NCI-H1092 treated with DMSO at 0.1 percent for 48 hours (cell line): ENCODE measurements at regions not wholly inside any gene's neighbourhood (a gene's known extent, or its start where the extent isn't known, plus 50 kb on each side); places are given as distances from the start of the nearest gene placed in this dataset.

Source experiments
- DNase-seq: peaks from one replicate; lab custom pipeline; 2025; lab: John Stamatoyannopoulos, UW

DNA sequence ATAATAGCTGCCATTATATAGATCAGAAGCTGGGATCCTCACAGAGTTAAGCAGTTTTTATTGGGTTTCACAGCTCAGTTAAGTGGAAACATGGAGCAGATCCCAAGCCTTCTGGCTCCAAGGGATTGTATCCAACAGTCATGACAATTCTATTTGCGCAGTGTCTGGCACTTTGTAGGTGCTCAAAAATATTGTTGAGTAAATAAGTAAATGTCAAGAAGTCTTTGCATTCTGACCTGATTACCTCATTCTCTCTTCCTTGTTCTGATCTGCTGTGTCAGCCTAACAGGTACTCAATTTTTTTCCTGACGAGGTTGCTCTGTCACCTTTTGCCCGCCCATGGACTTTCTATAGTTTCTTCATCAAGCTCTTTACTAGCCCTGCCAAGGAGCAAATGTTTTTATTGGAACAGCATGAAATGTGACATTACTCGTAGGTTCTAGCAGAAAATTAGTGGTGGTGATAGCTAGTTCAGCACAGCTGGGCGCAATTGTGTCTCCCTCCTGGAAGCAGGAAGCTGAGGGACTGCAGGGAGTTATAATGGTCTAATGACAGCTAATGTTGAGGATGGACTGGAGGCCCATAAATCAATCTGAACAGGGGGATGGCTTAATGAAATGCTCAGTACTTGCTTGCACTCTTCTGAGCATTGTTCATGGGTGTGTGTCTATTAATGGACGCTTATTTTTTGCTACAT lies 680.2 kb downstream of the CCSER2 start:
- peak; percentile 17 for DNase-seq

DNA sequence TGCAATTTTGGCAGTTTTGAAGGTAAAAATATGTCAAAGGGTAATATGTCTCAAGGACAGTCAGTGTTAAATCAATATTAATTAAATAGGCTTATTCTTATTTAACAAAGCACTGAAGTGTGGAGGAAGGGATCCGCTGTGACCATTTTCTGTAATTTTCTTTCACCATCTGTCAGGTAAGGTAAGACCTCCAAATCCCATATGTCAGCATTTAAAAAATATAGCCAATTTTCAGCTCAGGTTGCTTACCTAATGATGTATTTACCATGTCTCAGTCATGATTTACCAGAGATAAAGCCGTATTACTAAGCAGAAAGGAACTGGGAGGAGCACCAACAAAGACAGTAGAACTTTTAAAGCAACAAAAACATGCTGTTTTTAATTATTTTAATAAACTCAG lies 683.9 kb downstream of the CCSER2 start:
- peak; percentile 16 for DNase-seq

DNA sequence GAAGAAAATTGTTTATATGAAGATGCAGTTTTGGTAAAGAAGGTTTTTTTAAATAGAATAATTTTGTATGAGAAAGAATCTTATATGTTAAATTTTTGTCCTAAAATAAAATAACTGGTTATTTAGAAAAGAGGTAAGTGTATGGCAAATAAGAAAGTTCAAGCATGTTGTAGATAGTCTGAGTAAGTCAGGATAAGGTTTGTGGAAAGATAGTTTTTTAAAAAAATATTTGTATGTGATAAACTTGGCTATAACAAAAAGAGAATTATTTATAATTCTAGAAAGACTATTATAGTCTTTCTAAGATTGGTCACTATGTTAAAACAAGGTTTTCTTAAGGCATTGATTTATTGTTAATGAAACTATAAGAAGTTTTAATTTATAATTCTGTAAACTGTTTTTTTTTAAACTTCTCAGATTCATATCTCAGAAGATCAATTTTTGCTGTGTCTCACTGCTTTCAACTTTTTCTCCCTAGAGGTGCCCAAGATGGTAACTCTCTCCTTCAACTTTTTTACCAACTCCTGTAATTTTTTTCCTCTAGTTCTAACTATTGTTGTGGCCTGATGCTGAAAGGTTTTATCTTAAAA lies 698.6 kb downstream of the CCSER2 start:
- no peak for DNase-seq

DNA sequence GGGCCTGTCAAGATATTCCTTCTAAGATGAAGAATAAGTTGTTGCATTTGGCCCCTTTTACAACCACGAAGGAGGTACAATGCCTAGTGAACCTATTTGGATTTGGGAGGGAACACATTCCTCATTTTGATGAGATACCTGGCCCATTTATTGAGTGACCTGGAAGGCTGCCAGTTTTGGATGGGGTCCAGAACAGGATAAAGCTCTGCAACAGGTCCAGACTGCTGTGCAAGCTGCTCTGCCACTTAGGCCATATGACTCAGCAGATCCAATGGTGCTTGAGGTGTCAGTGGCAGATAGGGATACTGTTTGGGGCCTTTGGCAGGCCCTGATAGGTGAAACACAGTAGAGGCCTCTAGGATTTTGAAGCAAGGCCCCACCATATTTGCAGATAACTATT lies 704.6 kb downstream of the CCSER2 start:
- no peak for DNase-seq

DNA sequence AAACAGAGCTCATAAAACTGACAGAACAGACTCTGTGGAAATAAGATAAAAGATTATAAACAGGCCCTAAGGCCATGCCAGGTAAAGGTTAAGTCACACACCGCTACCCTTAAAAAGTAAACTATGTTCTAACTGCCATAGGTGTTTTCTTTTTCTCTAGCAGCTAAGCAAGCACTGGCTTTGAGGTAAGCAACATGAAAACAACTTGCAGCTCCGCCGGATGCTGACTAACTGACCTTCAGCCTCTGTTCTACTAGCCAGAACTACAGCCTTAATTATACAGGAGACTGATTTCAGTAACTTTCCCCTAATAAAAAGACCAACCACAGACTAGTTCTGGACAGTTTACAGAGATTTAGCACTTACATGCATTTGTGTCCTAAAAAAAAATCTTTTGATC lies 708.3 kb downstream of the CCSER2 start:
- no peak for DNase-seq

DNA sequence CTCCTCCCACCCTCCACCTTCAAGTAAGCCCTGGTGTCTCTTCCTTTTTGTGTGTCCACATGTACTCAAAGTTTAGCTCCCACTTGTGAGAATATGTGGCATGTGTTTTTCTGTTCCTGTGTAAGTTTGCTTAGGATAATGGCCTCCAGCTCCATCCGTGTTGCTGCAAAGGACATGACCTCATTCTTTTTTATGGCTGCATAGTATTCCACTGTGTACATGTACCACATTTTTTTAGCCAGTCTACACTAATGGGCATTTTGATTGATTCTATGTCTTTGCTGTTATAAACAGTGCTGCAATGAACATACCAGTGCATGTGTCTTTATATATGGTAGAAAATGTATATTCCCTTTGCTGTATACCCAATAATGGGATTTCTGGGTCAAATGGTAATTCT lies 710.9 kb downstream of the CCSER2 start:
- no peak for DNase-seq

DNA sequence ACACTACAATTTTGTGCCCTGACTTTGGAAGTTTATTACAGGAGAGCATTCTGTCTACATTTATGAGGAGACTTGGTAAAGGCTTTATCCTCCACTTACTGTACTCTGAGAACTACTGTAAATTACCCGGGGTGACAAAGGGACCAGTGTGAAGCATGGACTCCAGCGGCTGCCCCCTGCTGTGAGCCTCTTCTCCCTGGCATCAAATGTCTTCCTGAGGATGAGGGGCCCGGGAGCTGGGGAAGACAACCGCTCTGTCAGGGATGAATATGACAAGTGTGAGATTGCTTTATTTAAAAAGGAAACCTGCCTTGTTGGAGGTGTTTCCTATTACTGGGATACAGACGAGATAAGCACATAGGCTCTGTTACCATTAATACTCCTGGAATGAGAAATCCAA lies 714.8 kb downstream of the CCSER2 start:
- peak; percentile 21 for DNase-seq

DNA sequence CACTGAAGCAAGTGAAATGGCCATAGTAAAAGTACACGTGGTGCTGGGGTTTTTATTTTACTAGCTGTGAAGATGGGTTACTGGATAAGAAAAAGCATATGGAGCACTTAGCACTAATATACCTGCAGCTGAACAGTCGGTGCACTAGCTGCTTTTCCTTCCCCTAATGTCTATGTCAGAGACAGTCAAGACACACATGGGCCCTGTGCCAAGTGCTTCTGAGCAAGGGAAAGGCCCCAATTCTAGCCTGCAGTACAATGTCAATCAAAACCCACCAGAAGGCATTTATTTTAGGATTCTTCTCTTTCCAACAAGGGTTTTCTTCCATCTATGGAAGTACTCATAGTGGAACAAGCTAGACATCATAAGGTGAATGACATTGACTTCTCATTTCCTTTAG lies 716.7 kb downstream of the CCSER2 start:
- no peak for DNase-seq

DNA sequence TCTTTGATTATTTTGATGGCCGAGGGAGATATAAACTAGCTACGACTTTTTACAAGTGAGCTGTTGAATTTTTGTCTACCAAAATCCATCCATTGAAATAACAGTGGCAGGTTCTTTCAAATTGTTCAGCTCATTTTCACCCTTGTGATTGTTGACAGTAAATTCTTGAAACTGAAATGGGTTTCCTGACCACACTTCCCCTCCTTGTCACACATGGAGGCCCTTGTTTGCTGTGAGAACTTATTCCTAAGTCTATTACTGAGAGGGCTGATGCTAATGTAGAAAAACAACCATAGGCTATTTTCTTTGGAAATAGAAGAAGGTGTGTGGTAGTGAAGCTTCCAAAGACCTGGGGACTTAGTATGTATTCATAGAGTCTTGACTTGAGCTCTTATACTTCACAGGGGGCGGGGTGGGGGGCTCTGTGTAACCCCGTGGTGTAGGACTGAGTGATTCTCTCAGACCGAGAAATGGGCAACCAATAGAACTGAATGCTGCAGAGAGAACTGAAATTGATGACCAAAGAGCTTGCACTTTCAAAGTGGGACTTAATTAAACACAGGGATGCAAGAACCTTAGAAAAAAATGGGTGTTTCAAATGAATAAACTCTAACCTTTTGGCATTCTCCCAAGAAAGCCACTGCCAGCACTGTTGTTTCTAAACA lies 718.9 kb downstream of the CCSER2 start:
- no peak for DNase-seq

DNA sequence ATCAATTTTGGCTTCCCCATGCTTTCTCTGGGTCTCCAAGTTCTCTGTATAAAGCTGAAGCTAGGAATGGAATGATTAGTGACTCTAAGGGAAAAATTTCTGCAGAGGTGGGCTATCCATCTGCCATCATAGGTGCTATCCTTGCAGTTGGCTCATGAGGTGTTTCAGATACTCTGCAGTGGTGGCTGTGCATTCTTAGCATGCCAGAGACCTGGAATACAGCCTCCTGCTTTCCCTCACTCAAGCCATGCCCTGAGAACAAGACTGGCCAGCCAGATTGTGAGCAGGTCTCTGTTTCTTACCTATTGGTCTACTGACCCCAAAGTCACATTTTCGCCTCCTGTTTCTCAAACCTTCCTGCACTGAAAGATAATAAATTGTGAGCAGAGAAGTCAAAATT lies 719.6 kb downstream of the CCSER2 start:
- DNase-seq, result no peak

DNA sequence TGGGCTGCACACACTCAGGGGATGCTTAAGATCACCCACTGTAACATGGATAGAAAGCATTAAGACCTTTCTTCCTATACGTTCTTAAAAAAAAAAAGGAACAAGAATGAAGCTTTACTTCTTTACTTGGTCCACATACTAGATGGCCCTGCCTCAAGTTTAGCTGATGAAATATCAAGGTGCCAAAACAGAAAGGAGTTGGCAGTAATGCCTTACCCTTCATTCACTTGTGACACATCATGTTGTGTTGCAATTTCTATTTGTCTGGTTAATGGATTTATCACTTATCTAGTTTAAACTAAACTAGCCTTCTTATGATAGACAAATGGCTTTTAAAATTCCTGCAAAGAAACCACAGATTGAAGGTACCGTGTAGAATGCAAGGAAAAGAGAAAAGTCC lies 720.3 kb downstream of the CCSER2 start:
- DNase-seq, result no peak

DNA sequence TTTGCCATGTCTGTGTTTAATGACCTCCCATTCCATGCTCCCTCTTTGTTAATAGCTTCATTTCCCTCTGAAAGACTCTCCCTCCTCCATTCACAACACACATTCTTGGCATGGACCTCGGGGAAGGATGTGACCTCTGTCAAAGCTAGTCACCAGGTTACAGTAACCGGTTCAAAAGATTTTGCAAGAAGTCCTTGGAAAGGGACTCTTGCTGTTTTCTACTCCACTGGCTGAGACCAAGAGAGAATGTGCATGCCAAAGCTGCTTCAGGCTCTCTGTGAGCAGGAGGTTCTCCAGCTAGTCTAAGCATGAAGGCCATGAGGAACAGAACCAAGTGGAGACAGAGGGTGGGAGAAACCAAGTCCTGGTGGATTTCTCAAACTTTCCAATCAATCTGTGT lies 732.6 kb downstream of the CCSER2 start:
- no peak for DNase-seq

DNA sequence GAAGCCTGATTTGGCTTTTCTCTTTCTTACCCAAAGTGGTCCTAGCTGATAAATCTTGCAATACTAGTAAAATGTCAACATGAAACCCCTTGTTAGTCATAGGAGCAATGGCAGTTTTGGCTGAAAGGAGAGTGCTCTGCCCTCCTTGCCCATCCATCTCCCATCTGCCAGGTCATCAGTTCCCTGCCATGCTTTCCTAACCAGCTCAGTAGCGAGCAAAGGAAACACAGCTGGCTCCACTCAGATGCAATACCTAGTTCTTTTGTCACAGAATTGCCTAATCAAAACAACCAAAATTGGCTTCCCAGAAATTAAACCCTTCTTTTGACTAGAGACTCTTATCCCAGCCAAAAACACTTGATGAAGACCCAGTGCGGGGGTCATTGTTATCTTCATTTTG lies 733.0 kb downstream of the CCSER2 start:
- DNase-seq, result no peak

DNA sequence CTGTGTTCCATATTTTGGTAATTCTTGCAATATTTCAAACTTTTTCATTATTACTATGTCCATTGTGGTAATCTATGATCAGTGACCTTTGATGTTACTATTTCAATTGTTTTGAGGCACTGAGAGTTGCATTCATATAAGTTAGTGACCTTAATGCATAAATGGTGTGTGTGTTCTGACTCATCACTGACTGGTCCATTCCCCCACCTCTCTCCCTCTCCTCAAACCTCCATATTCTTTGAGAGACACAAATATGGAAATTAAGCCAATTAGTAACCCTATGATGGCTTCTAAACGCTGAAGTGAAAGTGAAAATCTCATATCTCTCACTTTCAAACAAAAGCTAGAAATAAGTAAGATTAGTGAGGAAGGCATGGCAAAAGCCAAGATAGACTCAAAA lies 739.6 kb downstream of the CCSER2 start:
- DNase-seq, result no peak

DNA sequence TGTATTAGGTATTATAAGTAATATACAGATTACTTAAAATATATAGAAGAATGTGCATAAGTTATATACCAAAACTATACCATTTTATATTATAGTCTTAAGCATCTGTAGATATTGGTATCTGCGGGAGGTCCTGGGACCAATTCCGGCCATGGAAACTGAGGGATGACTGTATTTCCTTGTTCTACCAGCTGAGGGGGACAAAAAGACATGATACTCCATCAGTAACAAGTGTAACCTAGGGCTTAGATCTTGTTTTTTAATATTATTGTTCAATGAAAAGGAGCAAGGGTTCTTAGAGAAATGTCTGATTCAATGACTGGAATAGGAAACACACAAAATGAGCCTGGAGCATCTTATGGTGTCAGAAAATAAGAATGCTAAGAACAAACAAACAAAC lies 752.5 kb downstream of the CCSER2 start:
- no peak for DNase-seq

DNA sequence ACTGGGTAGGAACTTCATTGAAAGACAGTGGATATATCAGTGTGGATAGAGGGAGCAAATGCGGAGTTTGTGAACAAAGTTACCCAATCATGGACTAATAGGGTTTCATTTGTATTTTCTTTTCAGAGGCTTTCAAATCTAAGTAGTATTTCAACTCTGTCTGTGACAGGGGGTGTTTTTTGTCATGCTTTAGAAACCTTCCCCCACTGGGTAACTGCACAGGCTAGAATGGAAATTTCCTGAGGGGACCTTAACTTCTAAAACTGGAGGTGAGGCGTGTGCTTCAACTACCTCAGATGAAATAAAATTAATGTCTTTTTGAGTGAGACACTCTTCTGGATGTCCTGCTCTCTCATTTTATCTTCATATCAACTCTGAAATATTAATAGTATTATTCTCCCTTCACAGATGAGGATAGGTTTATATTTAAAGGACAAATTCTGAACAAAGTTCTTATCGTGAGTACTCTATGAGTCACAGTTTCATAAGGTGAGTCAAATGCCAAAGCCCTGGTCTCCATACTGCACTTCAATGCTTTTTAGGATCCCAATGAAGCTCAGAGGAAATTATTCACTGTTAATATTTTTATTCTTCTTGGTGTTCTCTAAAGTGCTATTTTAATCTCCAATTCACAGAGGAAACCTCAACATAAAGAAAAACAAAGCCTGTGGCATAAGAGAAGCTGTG lies 770.6 kb downstream of the CCSER2 start:
- no peak for DNase-seq

DNA sequence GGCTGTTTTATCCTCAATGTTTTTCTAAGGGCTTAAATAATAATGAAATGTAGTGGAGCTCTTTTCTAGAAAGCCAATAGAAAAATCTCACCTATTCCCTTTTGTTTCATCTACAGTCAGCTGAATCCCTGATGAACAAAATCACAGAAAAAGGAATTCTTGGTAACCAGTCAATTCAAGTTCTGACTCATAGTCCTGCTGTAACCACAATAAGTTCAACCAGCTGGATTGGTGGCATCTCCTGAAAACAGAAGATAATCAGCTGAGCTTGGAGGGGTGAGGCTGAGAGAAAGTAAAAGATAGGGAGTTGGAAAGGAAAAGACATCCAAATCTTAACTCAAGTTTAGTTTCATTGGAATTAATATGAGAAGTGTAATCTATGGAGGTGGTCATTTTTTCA lies 772.1 kb downstream of the CCSER2 start:
- no peak for DNase-seq

DNA sequence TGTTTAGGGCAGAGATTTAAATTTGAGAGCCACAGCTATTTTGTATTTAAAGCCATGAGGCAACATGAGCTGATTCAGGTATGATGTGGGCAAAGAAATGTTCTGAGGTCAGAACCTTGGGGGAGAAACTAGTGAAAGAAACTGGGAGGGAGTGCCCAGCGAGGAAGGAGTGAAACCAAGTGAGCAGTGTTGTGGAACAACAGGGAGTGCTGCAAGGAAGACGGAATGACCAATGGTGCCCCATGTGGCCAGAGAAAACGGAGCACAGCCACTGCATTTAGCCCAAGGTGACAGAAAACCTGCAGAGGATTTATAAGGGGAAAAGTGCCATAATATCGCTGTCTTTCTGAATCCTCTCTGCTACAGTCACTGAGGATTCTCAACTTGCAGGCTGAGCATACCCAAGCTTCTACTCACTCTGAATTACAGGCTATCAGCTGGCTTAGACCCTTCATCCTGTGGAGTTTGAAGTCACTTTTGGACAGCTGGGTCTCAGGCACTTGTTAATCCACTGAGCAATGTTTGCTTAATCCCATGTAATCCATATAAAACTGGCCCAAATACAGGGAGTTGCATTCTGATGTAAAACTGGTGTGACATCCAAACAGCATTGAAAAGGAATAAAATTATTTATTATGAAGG lies 777.3 kb downstream of the CCSER2 start:
- DNase-seq, result no peak

DNA sequence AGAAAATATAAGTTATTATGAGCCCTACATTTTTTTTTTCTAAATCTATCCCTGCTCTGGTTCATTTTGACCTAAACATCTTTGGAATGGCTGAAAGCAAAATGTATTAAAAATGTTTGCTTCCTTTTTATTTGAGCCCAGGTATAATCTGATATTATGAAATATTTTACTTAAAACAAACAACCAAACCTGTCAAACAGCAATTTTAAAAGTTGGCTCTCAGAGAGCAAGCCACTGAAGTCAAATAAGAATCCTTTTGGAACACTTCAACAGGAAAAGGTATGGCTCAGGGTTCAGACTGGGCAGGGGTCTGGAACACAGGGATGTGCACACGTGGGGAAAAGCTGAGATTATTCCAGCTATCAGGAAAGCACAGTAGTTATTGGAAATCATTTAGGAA lies 782.9 kb downstream of the CCSER2 start:
- no peak for DNase-seq

DNA sequence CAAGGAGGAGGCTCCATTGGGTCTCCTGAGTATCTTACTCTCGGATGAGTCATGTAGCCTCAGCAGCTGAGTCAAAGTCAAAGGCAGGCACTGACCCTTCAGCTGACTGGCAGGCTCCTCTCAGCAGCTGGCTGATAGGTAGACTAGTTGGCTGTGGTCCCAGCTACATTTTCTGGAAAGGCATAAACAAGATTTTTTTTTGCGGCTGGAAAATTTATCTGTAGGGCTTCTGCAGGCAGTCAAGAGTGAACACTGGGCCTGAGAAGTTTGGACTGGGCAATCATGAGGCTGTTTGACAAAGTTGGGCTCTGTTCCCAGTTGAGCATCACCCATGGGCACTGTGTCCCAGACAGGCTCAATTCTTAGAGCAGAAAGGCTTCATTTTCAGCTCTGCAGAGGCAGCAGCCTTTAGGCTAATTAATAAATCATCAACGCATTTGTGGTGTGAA lies 796.2 kb downstream of the CCSER2 start:
- no peak for DNase-seq

DNA sequence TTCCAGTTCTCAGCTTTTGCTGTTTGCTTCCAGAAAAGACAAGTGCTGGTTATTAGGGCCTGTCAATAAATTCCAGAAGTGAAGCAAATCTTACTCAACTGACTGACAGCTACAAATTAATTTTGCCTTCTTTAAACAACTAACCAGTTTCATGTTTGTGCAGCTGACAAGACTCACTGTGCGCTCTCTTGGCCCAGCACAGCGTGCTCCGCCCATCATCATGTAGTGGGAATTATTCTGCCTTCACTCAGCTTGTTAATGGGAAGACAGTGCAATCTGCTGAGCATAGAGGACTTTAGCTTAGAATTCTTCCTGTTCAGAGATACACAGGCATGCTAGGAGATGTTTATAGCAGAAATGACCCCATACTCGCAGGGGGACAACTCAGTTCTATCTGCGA lies 808.9 kb downstream of the CCSER2 start:
- no peak for DNase-seq

DNA sequence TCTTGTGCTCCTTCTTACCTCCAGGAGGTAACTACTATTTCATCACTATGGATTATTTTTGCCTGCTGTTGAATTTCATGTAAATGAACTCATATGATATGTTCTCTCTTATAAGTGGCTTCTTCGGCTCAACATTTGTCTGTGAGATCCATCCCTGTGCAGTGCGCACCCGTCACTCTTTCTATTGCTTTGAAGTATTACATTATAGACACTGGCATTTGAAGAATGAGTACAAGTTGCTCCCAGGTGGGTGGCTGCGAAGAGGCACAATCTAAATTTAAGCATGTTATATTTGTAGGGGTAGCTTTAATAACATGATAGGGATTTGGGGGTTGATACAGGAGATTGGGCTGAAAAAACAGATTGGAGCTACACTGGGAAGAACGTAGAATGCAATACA lies 809.7 kb downstream of the CCSER2 start:
- no peak for DNase-seq

DNA sequence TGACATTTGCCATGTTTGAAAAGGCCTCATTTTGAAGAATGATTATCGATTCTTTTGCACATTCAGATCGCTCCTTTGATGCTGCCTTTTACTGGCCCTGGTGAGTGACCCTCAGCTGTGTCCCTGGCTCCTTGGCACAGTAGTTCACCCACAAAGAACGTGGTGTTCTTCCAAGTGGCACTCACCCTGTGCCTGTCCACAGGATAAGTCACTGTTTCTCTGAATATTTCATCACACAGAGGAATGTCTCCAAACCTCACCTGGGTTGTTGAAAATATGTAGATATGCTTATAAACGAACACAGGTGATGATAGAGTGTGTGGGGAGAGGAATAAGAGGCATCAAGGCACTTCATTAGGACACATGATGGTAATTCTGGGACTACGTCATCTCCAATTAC lies 810.7 kb downstream of the CCSER2 start:
- no peak for DNase-seq
